Coronary artery (tissue), 2 donors: ENCODE measurements at regions not wholly inside any gene's neighbourhood (a gene's known extent, or its start where the extent isn't known, plus 50 kb on each side); places are given as distances from the start of the nearest gene placed in this dataset.

Source experiments
- DNase-seq: peaks from one replicate; pipeline ENCODE4 v3.0.0-alpha.2; 2017; ENCODE audit warnings: low spot score
- H3K27ac ChIP-seq, 2 donors: fragments of 200-600 bp; sonication (generic); one replicate each; pipeline ENCODE4 v1.5.1; 2016 to 2019
- H3K4me3 ChIP-seq: fragments of 200-600 bp; sonication (generic); 2 replicates; pipeline ENCODE4 v1.5.1; 2016; ENCODE audit warnings: mild to moderate bottlenecking, moderate library complexity
- CTCF ChIP-seq: fragments of 200-600 bp; sonication (generic); IDR thresholded peaks from one replicate; pipeline ENCODE4 v1.5.1; 2019; ENCODE audit warnings: antibody characterized with exemption

- no peak overlapping the region for H3K27ac ChIP-seq
- TF ChIP-seq CTCF, result no peak
- DNase-seq, result no peak
- no peak overlapping the region for H3K4me3 ChIP-seq
Measured at GRCh38 chr12:65619018-65619417, 205.3 kb upstream of the HMGA2 start.

GRCh38 chr12:65620046-65620445 lies 204.2 kb upstream of the HMGA2 start:
- no peak overlapping the region for H3K27ac ChIP-seq
- no peak overlapping the region for H3K4me3 ChIP-seq
- DNase-seq, result no peak
- no peak for TF ChIP-seq CTCF

- no peak for TF ChIP-seq CTCF
- Histone ChIP-seq H3K4me3 (no peak overlapping the region), H3K27ac (no peak overlapping the region)
- DNase-seq, result no peak
Measured at GRCh38 chr12:65622056-65622455, 202.2 kb upstream of the HMGA2 start.

- Histone ChIP-seq H3K4me3 (no peak overlapping the region), H3K27ac (no peak overlapping the region)
- DNase-seq, result no peak
- no peak for TF ChIP-seq CTCF
Measured at GRCh38 chr12:65623507-65623906, 200.8 kb upstream of the HMGA2 start.

- H3K4me3 ChIP-seq, result no peak overlapping the region
- TF ChIP-seq CTCF, result no peak
- DNase-seq, result no peak
- no peak overlapping the region for H3K27ac ChIP-seq
Measured at GRCh38 chr12:65624554-65625086, 199.7 kb upstream of the HMGA2 start.

- no peak overlapping the region for H3K4me3 ChIP-seq
- DNase-seq, result no peak
- no peak for TF ChIP-seq CTCF
- H3K27ac ChIP-seq, result no peak overlapping the region
Measured at GRCh38 chr12:65628061-65628460, 196.2 kb upstream of the HMGA2 start.

GRCh38 chr12:65630555-65630954 lies 193.7 kb upstream of the HMGA2 start:
- no peak overlapping the region for H3K4me3 ChIP-seq
- H3K27ac ChIP-seq, result no peak overlapping the region
- DNase-seq, result no peak
- no peak for TF ChIP-seq CTCF
